H1 (cell line): ENCODE measurements at regions not wholly inside any gene's neighbourhood (a gene's known extent, or its start where the extent isn't known, plus 50 kb on each side); places are given as distances from the start of the nearest gene placed in this dataset.

Experiments used
- BACH1 ChIP-seq: IDR thresholded peaks from 2 replicates; pipeline ENCODE4 v1.6.1; 2012; ENCODE audit warnings: low read length, improper control_type of control experiment
- CHD1 ChIP-seq: IDR thresholded peaks from 2 replicates; pipeline ENCODE4 v1.6.1; 2012; ENCODE audit warnings: low read depth, low read length, improper control_type of control experiment
- CHD2 ChIP-seq: IDR thresholded peaks from 2 replicates; pipeline ENCODE4 v1.6.1; 2012; ENCODE audit warnings: low read length, improper control_type of control experiment
- EZH2 ChIP-seq: fragments of 200-600 bp; sonication (generic); IDR thresholded peaks from 2 replicates; pipeline ENCODE4 v1.7.1; 2012; ENCODE audit warnings: low read depth, mild to moderate bottlenecking, moderate library complexity, low read length, inconsistent platforms; ENCODE audit not compliant: severe bottlenecking
- POLR2A ChIP-seq, 2 experiments: IDR thresholded peaks; 1 replicate in 1 of 2; 2 replicates in 1 of 2; pipeline ENCODE4 v1.6.1; 2011; ENCODE audit warnings: low read depth in 2 of 2, low read length in 2 of 2, mild to moderate bottlenecking in 2 of 2; ENCODE audit errors: control extremely low read depth in 1 of 2
- RXRA ChIP-seq: IDR thresholded peaks from 2 replicates; pipeline ENCODE4 v1.6.1; 2011; ENCODE audit warnings: low read depth, mild to moderate bottlenecking, low read length, moderate library complexity; ENCODE audit not compliant: insufficient read depth
- TF ChIP-seq, protein P1 (sequence below): IDR thresholded peaks from 2 replicates; pipeline ENCODE4 v1.6.1; 2012; ENCODE audit warnings: inconsistent platforms
- TF ChIP-seq, protein P2 (sequence below): IDR thresholded peaks from 2 replicates; pipeline ENCODE4 v1.6.1; 2012; ENCODE audit warnings: inconsistent platforms

DNA sequence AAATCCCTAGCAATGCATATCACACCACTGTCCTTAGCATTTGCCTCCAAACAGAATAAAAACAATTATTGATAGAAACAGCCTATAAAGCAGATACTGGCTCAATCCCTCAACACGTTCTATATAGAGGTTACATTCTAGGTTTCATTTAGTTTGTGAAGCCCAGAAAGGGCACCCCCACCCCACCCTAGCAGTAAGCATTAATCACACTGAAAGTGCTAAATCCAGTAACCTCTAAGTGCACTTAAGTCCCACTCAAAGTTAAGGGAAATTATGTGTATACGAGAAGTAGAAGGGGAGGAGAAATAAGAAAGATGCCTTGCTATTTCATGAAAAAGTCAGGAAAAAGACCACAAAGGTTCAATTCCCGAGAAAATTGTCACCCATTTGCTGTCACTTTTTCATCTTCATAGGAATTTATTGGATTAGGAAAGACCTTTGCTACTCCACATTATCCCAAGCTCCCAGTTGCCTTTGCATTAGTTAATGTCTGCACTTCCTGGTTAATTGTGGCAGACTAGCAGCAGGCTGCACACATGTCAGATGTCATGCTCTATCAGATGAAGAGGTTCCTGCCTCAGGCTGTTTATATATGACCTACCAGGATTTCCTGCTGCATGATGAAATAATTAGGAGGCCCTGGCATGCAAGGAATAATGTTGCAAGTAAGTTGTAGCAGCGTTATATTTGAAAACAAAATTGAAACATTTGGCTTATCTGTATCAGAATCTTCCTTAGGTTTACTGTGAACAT is 54.5 kb upstream of the LHX8 start:
- TF ChIP-seq POLR2A (IDR thresholded peaks at IDR 0.05; ENCODE audit: control extremely low read depth in 1 of 2, low read depth in 2 of 2, low read length in 2 of 2) (no peak), EZH2 (no peak), CHD1 (no peak), RXRA (no peak), CHD2 (no peak), BACH1 (no peak)
- TF ChIP-seq, protein P1, sequence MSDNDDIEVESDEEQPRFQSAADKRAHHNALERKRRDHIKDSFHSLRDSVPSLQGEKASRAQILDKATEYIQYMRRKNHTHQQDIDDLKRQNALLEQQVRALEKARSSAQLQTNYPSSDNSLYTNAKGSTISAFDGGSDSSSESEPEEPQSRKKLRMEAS: no peak
- TF ChIP-seq, protein P2, sequence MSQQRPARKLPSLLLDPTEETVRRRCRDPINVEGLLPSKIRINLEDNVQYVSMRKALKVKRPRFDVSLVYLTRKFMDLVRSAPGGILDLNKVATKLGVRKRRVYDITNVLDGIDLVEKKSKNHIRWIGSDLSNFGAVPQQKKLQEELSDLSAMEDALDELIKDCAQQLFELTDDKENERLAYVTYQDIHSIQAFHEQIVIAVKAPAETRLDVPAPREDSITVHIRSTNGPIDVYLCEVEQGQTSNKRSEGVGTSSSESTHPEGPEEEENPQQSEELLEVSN: no peak
